ENCODE measurements at regions not wholly inside any gene's neighbourhood (a gene's known extent, or its start where the extent isn't known, plus 50 kb on each side); places are given as distances from the start of the nearest gene placed in this dataset.

DNA sequence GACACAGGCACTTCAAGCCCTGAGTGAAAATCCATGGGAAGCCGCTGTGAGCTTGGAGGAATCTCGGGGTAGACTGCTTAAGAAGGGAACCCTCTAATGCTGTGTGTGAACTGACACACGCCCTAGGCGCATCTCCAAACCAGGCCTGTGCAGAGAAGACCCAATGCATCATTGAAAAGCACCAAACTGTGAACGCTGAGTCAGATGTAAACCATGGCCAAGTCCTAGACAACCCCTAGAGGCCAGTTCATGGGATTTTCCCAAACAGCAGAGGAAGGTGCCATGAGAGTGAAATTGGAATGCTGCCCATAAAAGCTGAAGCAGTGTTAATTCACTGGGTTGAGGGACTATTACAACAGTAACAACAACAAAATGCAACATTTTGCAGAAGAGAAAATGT, 296.5 kb downstream of the SMOC2 start:
- TF ChIP-seq NFIC (IDR thresholded peaks at IDR 0.05) (peak; percentile 17; the same call in 1 of the 2 replicates), EP300 (IDR thresholded peaks at IDR 0.05; ENCODE audit: borderline replicate concordance) (no peak)
